GM12878 (cell line): ENCODE measurements at regions not wholly inside any gene's neighbourhood (a gene's known extent, or its start where the extent isn't known, plus 50 kb on each side); places are given as distances from the start of the nearest gene placed in this dataset. TPM values are rescaled to one million over a fixed set of nuclear protein-coding genes. Genes with fewer than 3 reads are reported as not detected.

Experiments
- ATAC-seq: fragments of 200-7000 bp; cut with Tn5 transposase; 3 replicates; pipeline ENCODE4 v1.9.1; 2020; ENCODE audit warnings: mild to moderate bottlenecking, moderate library complexity
- BruUV-seq: library from RNA; stranded (reverse); fragments of 400-500 nt; replicated peaks from 2 replicates; lab custom pipeline; 2021; lab: Mats Ljungman, UMichigan
- CTCF ChIA-PET: fragments of 300-600 bp; sonication (Branson Sonifier 250); formaldehyde crosslinking; extraction: SDS; loops from one replicate; lab custom pipeline; 2021; ENCODE audit warnings: inconsistent platforms; lab: Yijun Ruan, JAX
- POLR2A ChIA-PET: fragments of 350-600 bp; formaldehyde crosslinking; extraction: SDS; loops from one replicate; lab custom pipeline; 2021; ENCODE audit warnings: inconsistent platforms; lab: Charles Lee
- RAD21 ChIA-PET: fragments of 300-600 bp; sonication (Branson Sonifier 250); formaldehyde crosslinking; loops from one replicate; lab custom pipeline; 2023; ENCODE audit warnings: antibody characterized with exemption; ENCODE audit not compliant: unreplicated experiment; lab: Charles Lee
- SMC1A ChIA-PET: fragments of 300-600 bp; sonication (Branson Sonifier 250); formaldehyde crosslinking; loops from one replicate; lab custom pipeline; 2023; ENCODE audit not compliant: unreplicated experiment, uncharacterized antibody; lab: Charles Lee
- DNase-seq: peaks from one replicate; pipeline ENCODE4 v3.0.0-alpha.2; 2011; ENCODE audit warnings: low read depth, low spot score
- FAIRE-seq: peaks from 3 replicates; lab custom pipeline; 2011; peaks lifted over from hg19 to GRCh38; lab: Jason Lieb, UNC
- H2AFZ ChIP-seq: 2 replicates; pipeline ENCODE4 v1.6.0; 2011; ENCODE audit warnings: low read depth, low read length, control low read depth; ENCODE audit not compliant: control insufficient read depth
- H3K27ac ChIP-seq: 2 replicates; pipeline ENCODE4 v1.5.1; 2011; ENCODE audit warnings: control low read depth; ENCODE audit not compliant: control insufficient read depth, insufficient read depth
- H3K27me3 ChIP-seq, 2 experiments: replicated peaks in 1 of 2; 2 replicates each; pipeline versions ENCODE4 v1.6.0 to v1.6.1; 2011; ENCODE audit warnings: low read length in 1 of 2; ENCODE audit not compliant: control insufficient read depth in 2 of 2, insufficient read depth in 2 of 2
- H3K36me3 ChIP-seq, 2 experiments: 2 replicates each; pipeline ENCODE4 v1.5.1; 2011; ENCODE audit warnings: low read length in 1 of 2; ENCODE audit not compliant: control insufficient read depth in 2 of 2, insufficient read depth in 2 of 2
- H3K4me1 ChIP-seq: 2 replicates; pipeline ENCODE4 v1.6.1; 2011; ENCODE audit warnings: mild to moderate bottlenecking, low read length, moderate library complexity, mixed read lengths; ENCODE audit not compliant: control insufficient read depth, insufficient read depth
- H3K4me2 ChIP-seq: 2 replicates; pipeline ENCODE4 v1.6.0; 2011; ENCODE audit warnings: control low read depth; ENCODE audit not compliant: control insufficient read depth, insufficient read depth
- H3K4me3 ChIP-seq: fragments of 200-600 bp; sonication (generic); 2 replicates; pipeline ENCODE4 v1.5.1; 2016
- H3K79me2 ChIP-seq: 2 replicates; pipeline ENCODE4 v1.6.0; 2011; ENCODE audit warnings: low read length; ENCODE audit not compliant: control insufficient read depth, insufficient read depth
- H3K9ac ChIP-seq: 2 replicates; pipeline ENCODE4 v1.8.0; 2011; ENCODE audit warnings: low read length, control low read depth, mixed read lengths; ENCODE audit not compliant: control insufficient read depth, insufficient read depth
- H3K9me3 ChIP-seq: replicated peaks from 3 replicates; pipeline ENCODE4 v1.5.1; 2011; ENCODE audit warnings: mild to moderate bottlenecking, low read length; ENCODE audit not compliant: control insufficient read depth, insufficient read depth
- H4K20me1 ChIP-seq: 2 replicates; pipeline ENCODE4 v1.6.0; 2011; ENCODE audit not compliant: control insufficient read depth, insufficient read depth
- WGBS: methylation state at CpG from one replicate; pipeline ENCODE4 v1.1.6; 2016; ENCODE audit warnings: low lambda C conversion rate; ENCODE audit not compliant: insufficient replicate concordance, insufficient coverage; ENCODE audit errors: missing lambda C conversion rate; 5-methylcytosine and 5-hydroxymethylcytosine counted together
- in situ Hi-C: fragments of 300-500 bp; cut with MboI; formaldehyde crosslinking; loops from 9 replicates; pipeline ENCODE4 v1.14.3; 2018; ENCODE audit warnings: mixed read lengths
- intact Hi-C: fragments of 100-400 bp; cut with micrococcal nuclease; formaldehyde crosslinking; loops from one replicate; pipeline ENCODE4 v1.14.2; 2022; ENCODE audit not compliant: unreplicated experiment
- small RNA-seq: library from RNA; depleted of rRNA; stranded (forward); fragments of <200 nt; gene quantifications from one replicate; pipeline ENCODE3, GENCODE V24; 2014
- TF ChIP-seq, protein P1 (sequence below): fragments of 450-650 bp; IDR thresholded peaks from 2 replicates; pipeline ENCODE4 v1.6.1; 2017; ENCODE audit warnings: antibody characterized with exemption, mild to moderate bottlenecking, moderate library complexity

DNA sequence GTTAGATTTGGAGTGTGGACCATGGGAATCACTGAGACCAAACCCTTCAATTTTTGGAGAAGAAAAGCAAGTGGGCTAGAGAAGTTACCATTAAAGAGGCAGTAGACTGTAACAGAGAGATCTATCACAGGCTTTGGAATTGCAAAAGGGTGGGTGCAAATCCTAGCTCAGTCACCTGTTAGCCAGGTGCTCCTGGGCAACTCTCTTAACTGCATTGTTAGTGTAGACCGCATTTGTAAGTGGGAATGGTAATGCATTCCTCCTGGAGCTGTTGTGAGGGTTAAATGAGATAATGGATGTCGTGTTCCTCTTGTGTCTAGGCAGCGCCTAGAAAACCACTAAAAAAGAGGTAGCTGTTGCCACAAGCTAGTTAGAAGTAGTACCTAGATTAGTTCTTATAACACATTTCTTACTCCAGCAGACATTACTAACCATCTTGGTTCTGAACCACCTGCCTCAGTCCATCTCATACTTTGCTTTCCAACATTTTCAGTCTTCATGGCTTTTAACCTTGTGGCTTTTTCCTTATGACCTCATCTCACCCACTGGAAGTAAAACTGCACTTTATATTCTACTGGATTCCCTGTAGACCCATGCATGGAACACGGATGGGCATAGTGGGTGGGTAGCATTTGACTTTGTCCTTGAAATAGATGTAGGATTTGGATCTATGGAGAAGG, 153.0 kb downstream of the HIPK3 start:
- H2AFZ ChIP-seq = no peak overlapping the region
- RAD21 ChIA-PET = no interaction called here
- no peaks in the 10 kb centered on the region for H3K9me3 ChIP-seq
- H3K4me2 ChIP-seq = no peak overlapping the region
- no TSS peak for BruUV-seq
- H3K36me3 ChIP-seq = no peaks in the 10 kb centered on the region
- H3K4me3 ChIP-seq = no peak overlapping the region
- no peak for DNase-seq
- H3K9ac ChIP-seq = no peak overlapping the region
- no peak overlapping the region for H3K27ac ChIP-seq
- no peaks in the 10 kb centered on the region for H3K79me2 ChIP-seq
- intact Hi-C loops = no loop called here
- in situ Hi-C loops = no loop called here
- H4K20me1 ChIP-seq = no peaks in the 10 kb centered on the region
- no peaks in the 10 kb centered on the region; the same call in 1 of the 2 replicates for H3K4me1 ChIP-seq
- POLR2A ChIA-PET = no interaction called here
- no peak for FAIRE-seq
- TF ChIP-seq, protein P1, sequence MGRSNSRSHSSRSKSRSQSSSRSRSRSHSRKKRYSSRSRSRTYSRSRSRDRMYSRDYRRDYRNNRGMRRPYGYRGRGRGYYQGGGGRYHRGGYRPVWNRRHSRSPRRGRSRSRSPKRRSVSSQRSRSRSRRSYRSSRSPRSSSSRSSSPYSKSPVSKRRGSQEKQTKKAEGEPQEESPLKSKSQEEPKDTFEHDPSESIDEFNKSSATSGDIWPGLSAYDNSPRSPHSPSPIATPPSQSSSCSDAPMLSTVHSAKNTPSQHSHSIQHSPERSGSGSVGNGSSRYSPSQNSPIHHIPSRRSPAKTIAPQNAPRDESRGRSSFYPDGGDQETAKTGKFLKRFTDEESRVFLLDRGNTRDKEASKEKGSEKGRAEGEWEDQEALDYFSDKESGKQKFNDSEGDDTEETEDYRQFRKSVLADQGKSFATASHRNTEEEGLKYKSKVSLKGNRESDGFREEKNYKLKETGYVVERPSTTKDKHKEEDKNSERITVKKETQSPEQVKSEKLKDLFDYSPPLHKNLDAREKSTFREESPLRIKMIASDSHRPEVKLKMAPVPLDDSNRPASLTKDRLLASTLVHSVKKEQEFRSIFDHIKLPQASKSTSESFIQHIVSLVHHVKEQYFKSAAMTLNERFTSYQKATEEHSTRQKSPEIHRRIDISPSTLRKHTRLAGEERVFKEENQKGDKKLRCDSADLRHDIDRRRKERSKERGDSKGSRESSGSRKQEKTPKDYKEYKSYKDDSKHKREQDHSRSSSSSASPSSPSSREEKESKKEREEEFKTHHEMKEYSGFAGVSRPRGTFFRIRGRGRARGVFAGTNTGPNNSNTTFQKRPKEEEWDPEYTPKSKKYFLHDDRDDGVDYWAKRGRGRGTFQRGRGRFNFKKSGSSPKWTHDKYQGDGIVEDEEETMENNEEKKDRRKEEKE = no peak
- no peak for ATAC-seq
- no peaks in the 10 kb centered on the region for H3K27me3 ChIP-seq
- SMC1A ChIA-PET = interaction anchor here (1.6 kb wide), 1 partner anchor 11 kb away, joined by 4 read pairs; no protein-coding TSS in a partner anchor
- CTCF ChIA-PET = no interaction called here
- WGBS = 40% methylated on average over 4 of the region's 4 CpGs

Small RNA genes in the stretch of these regions (small RNA-seq; reads per million reads assigned to genes)
- not detected for gene AL133399.1
